ENCODE measurements at regions not wholly inside any gene's neighbourhood (a gene's known extent, or its start where the extent isn't known, plus 50 kb on each side); places are given as distances from the start of the nearest gene placed in this dataset.
A peak's percentile ranks its signal among the peaks of the same experiment; 100 is the strongest.

GRCh38 chr10:81306971-81307782 lies 567.8 kb upstream of the NRG3 start:
- Histone ChIP-seq H4K20me1 (ENCODE audit: insufficient read depth, low read length) (no peaks in the 10 kb centered on the region), H3K27me3 (ENCODE audit: control insufficient read depth in 1 of 2, insufficient read depth in 2 of 2, low read length in 2 of 2) (no peaks in the 10 kb centered on the region), H3K27ac (ENCODE audit: extremely low read length, insufficient read depth, low read length) (no peak overlapping the region), H3K79me2 (ENCODE audit: insufficient read depth, low read length) (no peaks in the 10 kb centered on the region), H3K36me3 (replicated peaks in 1 of 2; ENCODE audit: control insufficient read depth in 1 of 2, insufficient read depth in 2 of 2, low read length in 2 of 2) (no peaks in the 10 kb centered on the region), H3K4me1 (ENCODE audit: insufficient read depth, low read length) (no peaks in the 10 kb centered on the region), H3K9me3 (ENCODE audit: low read length) (peaks cover 70% of the 10 kb centered on the region), H3K4me3 (replicated peaks in 1 of 3; ENCODE audit: insufficient read depth in 1 of 3, low read depth in 2 of 3, low read length in 3 of 3) (no peak overlapping the region), H3K9ac (ENCODE audit: insufficient read depth, low read depth, low read length) (no peak overlapping the region), H2AFZ (ENCODE audit: low read length) (no peak overlapping the region), H3K4me2 (ENCODE audit: low read depth, low read length) (no peak overlapping the region)
- intact Hi-C loops (cut with micrococcal nuclease; ENCODE audit: unreplicated experiment): no loop called here
- in situ Hi-C loops (cut with HindIII; ENCODE audit: extremely low pct_ligation_motif_present, low pct_unique_long_range_greater_than_20kb): no loop called here
- ATAC-seq (no peak), FAIRE-seq (no peak), DNase-seq (ENCODE audit: low spot score) (no peak)
- ChIA-PET POLR2A (no interaction called here), CTCF (ENCODE audit: low intra/inter-chr PET ratio, low total read pairs) (no interaction called here)
- WGBS (ENCODE audit: low lambda C conversion rate): 10% methylated on average over 4 of the region's 4 CpGs
- no peak for TF ChIP-seq ZNF430 (CRISPR knock-in tag; IDR thresholded peaks at IDR 0.05)
- TF ChIP-seq ZBTB7B (CRISPR knock-in tag; IDR thresholded peaks at IDR 0.05): no peak
- TF ChIP-seq ZFP62 (CRISPR knock-in tag; IDR thresholded peaks at IDR 0.05): no peak
- no peak for TF ChIP-seq MZF1 (CRISPR knock-in tag; IDR thresholded peaks at IDR 0.05; ENCODE audit: borderline replicate concordance)
- TF ChIP-seq BHLHE40 (IDR thresholded peaks at IDR 0.05; ENCODE audit: low read length): peak; percentile 23; the same call in 1 of the 2 replicates
- BruUV-seq (replicated peaks): no TSS peak

DNA sequence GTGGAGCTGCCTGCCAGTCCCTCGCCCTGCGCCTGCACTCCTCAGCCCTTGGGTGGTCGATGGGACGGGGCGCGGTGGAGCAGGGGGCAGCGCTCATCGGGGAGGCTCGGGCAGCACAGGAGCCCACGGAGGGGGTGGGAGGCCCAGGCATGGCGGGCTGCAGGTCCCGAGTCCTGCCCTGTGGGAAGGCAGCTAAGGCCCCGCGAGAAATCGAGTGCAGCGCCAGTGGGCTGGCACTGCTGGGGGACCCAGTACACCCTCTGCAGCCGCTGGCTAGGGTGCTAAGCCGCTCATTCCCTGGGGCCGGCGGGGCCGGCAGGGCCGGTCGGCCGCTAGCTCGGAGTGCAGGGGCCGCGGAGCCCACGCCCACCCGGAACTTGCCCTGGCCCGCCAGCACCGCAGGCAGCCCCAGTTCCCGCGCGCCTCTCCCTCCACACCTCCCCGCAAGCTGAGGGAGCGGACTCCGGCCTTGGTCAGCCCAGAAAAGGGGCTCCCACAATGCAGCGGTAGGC lies 565.9 kb upstream of the NRG3 start:
- WGBS (ENCODE audit: low lambda C conversion rate): 78% methylated on average over 9 of the region's 38 CpGs
- H4K20me1 ChIP-seq (ENCODE audit: insufficient read depth, low read length): no peaks in the 10 kb centered on the region
- H3K9ac ChIP-seq (ENCODE audit: insufficient read depth, low read depth, low read length): no peak overlapping the region
- H3K27ac ChIP-seq (ENCODE audit: extremely low read length, insufficient read depth, low read length): no peak overlapping the region
- in situ Hi-C loops (cut with HindIII; ENCODE audit: extremely low pct_ligation_motif_present, low pct_unique_long_range_greater_than_20kb): no loop called here
- H3K4me3 ChIP-seq (replicated peaks in 1 of 3; ENCODE audit: insufficient read depth in 1 of 3, low read depth in 2 of 3, low read length in 3 of 3): no peak overlapping the region
- no peaks in the 10 kb centered on the region for H3K36me3 ChIP-seq (replicated peaks in 1 of 2; ENCODE audit: control insufficient read depth in 1 of 2, insufficient read depth in 2 of 2, low read length in 2 of 2)
- no peak overlapping the region for H2AFZ ChIP-seq (ENCODE audit: low read length)
- H3K4me1 ChIP-seq (ENCODE audit: insufficient read depth, low read length): no peaks in the 10 kb centered on the region
- POLR2A ChIA-PET: no interaction called here
- intact Hi-C loops (cut with micrococcal nuclease; ENCODE audit: unreplicated experiment): no loop called here
- H3K79me2 ChIP-seq (ENCODE audit: insufficient read depth, low read length): no peaks in the 10 kb centered on the region
- H3K9me3 ChIP-seq (ENCODE audit: low read length): peaks cover 69% of the 10 kb centered on the region
- H3K27me3 ChIP-seq (ENCODE audit: control insufficient read depth in 1 of 2, insufficient read depth in 2 of 2, low read length in 2 of 2): no peaks in the 10 kb centered on the region
- no peak for DNase-seq (ENCODE audit: low spot score)
- no peak overlapping the region for H3K4me2 ChIP-seq (ENCODE audit: low read depth, low read length)
- CTCF ChIA-PET (ENCODE audit: low intra/inter-chr PET ratio, low total read pairs): no interaction called here
- BruUV-seq (replicated peaks): no TSS peak
- no peak for ATAC-seq
- TF ChIP-seq CENPX (CRISPR knock-in tag; IDR thresholded peaks at IDR 0.05): no peak
- no peak for TF ChIP-seq REXO4 (CRISPR knock-in tag; IDR thresholded peaks at IDR 0.05; ENCODE audit: borderline replicate concordance)
- TF ChIP-seq ZNF33A (CRISPR knock-in tag; IDR thresholded peaks at IDR 0.05; ENCODE audit: borderline replicate concordance): no peak
- TF ChIP-seq PHF21A (CRISPR knock-in tag; IDR thresholded peaks at IDR 0.05): no peak
- TF ChIP-seq ESRRA (CRISPR knock-in tag; IDR thresholded peaks at IDR 0.05; ENCODE audit: low read depth): no peak
- FAIRE-seq: no peak

Measured in HepG2 (cell line).